HEK293T (cell line): ENCODE measurements at regions not wholly inside any gene's neighbourhood (a gene's known extent, or its start where the extent isn't known, plus 50 kb on each side); places are given as distances from the start of the nearest gene placed in this dataset.

Experiments used
- ARNT ChIP-seq: fragments of 450-650 bp; IDR thresholded peaks from 2 replicates; pipeline ENCODE4 v1.6.1; 2017; ENCODE audit warnings: mild to moderate bottlenecking
- BHLHE40 ChIP-seq: fragments of 450-650 bp; IDR thresholded peaks from 2 replicates; pipeline ENCODE4 v1.6.1; 2016; ENCODE audit warnings: mild to moderate bottlenecking, moderate library complexity, borderline replicate concordance
- ELF4 ChIP-seq: fragments of 450-650 bp; IDR thresholded peaks from 2 replicates; pipeline ENCODE4 v1.6.1; 2017; ENCODE audit warnings: antibody characterized with exemption
- FOXA1 ChIP-seq: fragments of 450-650 bp; IDR thresholded peaks from 2 replicates; pipeline ENCODE4 v1.6.1; 2016; ENCODE audit warnings: mild to moderate bottlenecking
- FOXK2 ChIP-seq: fragments of 450-650 bp; IDR thresholded peaks from 2 replicates; pipeline ENCODE4 v1.6.1; 2016; ENCODE audit warnings: mild to moderate bottlenecking
- FOXM1 ChIP-seq: fragments of 450-650 bp; IDR thresholded peaks from 2 replicates; pipeline ENCODE4 v1.6.1; 2017; ENCODE audit warnings: mild to moderate bottlenecking, borderline replicate concordance
- LEF1 ChIP-seq: fragments of 450-650 bp; IDR thresholded peaks from 2 replicates; pipeline ENCODE4 v1.6.1; 2017; ENCODE audit warnings: mild to moderate bottlenecking, borderline replicate concordance
- NFRKB ChIP-seq: fragments of 450-650 bp; IDR thresholded peaks from 2 replicates; pipeline ENCODE4 v1.6.1; 2016; ENCODE audit warnings: mild to moderate bottlenecking, moderate library complexity
- PKNOX1 ChIP-seq: fragments of 450-650 bp; IDR thresholded peaks from 2 replicates; pipeline ENCODE4 v1.6.1; 2016
- SP1 ChIP-seq: fragments of 450-650 bp; IDR thresholded peaks from 2 replicates; pipeline ENCODE4 v1.6.1; 2017
- TARDBP ChIP-seq: fragments of 450-650 bp; IDR thresholded peaks from 2 replicates; pipeline ENCODE4 v1.6.1; 2016

GRCh38 chr5:10812218-10812617, 51.2 kb upstream of the DAP start:
- TF ChIP-seq SP1 (no peak), NFRKB (no peak), ARNT (no peak), BHLHE40 (no peak), LEF1 (no peak), TARDBP (no peak), FOXK2 (no peak), FOXA1 (no peak), PKNOX1 (no peak), ELF4 (no peak), FOXM1 (no peak)
